ENCODE measurements at regions not wholly inside any gene's neighbourhood (a gene's known extent, or its start where the extent isn't known, plus 50 kb on each side); places are given as distances from the start of the nearest gene placed in this dataset.

DNA sequence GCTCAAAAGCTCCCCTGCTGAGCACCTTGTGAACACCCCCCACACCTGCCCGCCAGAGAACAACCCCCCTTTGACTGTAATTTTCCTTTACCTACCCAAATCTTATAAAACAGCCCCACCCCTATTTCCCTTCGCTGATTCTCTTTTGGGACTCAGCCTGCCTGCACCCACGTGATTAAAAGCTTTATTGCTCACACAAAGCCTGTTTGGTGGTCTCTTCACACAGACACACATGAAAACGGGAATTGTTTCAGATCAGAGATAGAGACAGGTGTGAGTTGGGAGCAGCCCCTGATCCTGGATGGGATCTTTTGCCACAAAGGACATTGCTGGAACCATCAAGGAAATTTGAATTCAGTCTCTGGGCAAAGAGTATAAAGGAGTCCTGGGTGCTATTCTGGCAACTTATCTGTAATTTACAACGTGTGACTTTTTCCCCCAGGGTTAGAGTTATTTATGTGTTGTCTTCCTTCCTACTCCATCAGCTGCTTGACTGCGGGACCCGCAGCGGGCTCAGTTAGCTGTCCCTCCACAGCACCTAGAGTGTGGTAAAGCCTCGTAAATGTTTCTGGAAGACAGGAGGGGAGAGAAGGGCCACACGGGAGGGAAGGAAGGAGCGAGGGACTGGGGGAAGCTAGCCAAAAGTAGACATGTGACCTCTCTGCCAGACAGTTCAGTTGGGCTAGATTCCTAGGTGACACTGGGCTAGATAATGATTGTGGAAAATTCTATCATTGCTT, 437.0 kb downstream of the ZNF608 start:
- DNase-seq (ENCODE audit: low spot score), result no peak

DNA sequence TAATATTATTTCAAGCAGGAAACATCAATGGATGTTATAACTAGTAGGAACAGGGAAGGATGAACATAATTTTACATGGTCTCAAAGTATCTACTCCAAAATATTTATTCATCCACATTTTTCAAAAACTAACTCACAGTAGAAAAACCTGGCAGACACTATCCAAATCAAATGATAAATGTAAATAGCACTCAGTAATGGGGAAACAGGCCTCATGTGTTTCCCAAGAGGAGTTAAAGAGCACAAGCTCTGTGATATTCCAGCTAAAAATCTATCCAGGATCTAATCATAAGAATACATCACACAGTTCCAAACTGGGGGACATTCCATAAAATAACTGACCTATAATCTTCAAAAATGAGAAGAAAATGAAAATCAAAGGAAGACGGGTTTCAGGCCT, 443.1 kb downstream of the ZNF608 start:
- DNase-seq (ENCODE audit: low spot score), result no peak

DNA sequence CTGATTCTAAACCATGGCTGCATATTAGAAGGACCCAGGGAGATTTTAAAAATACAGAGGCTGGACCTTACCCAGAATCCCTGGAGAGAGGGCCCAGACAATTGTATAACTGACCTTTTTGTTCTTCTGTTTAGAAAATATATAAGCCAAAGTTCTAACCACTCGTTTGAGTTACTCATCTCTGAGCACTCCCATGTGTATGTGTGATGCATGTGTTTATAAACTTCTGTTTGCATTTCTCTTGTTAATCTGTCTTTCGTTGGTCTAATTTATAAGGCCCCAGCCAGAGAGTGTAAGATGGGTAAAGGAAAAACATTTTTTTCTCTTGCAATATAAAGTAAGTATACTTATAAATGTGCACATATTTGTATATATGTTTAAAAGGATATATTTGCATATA, 443.9 kb downstream of the ZNF608 start:
- peak; percentile 12 for DNase-seq (ENCODE audit: low spot score)

DNA sequence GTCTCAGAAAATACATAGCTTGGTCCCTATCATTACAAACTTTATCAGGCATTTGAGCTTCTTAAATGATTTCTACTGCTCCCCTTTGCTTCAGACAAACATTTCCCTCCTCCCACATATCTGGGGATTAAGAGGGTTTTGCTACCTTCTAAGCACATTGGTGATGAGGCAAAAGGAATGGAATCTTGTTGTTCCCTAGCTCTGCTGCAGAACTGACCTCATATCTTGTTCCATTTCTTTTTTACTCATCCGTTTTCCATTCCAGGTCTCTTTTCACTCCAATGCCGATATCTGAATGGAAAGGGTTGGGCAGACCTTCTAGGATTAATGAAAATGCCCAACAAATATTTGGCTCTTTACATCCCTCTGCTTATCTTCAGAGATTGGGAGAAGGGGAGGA, 444.6 kb downstream of the ZNF608 start:
- DNase-seq (ENCODE audit: low spot score), result peak; percentile 36

DNA sequence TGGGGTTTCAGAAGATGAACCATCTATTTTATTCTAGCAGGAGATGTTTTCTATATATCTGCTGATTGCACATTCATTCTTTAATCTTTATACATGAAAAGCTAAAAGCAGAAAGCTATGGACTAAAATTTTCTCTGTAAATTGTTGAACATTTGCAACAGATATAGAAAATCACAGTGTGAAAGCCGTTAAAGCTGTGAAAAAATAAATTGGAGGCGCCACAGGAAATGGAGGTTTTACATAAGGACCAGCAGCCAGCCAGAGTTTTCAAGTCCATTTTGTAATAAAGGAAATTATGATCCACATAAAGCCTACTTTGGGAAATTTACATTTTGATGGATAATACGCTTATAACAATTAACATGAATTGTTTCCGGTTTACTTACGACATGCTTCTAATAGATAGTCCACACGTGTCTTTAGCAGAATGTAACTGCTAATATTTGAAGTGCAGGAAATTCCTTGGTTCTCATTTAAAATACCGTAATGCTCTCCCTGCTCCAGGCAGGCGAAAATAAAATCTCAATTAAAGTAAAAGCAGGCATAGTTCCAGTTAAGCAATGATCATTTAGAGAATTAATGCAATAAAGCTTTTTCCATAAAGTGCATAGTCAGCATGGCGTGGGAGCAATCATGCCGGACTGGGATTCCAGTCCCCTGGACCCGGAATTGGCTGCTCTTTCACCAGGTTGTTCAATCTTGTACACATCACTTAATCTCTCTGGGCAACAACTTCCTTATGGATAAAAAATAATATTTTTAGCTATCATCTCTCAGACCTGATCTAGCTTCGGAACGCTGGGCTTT, 445.4 kb downstream of the ZNF608 start:
- DNase-seq (ENCODE audit: low spot score), result no peak

DNA sequence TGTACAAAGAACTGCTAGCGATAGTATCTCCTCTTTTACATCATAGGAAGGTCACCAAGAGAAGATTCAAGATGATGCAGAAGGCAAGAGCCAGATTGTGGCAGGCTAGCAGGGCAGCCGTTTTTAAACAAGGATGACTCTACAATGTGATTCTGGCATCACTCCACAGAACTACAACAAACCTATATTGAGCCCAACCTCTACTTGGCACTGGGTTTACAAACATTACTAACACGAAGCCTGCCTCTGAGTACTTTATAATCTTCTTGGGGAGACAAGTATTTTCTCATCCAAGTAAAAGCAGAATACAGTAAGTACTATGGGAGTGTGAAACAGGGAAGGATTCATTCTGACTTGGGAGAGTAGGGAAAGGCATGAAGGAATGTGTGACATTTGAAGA, 448.6 kb downstream of the ZNF608 start:
- DNase-seq (ENCODE audit: low spot score), result no peak

DNA sequence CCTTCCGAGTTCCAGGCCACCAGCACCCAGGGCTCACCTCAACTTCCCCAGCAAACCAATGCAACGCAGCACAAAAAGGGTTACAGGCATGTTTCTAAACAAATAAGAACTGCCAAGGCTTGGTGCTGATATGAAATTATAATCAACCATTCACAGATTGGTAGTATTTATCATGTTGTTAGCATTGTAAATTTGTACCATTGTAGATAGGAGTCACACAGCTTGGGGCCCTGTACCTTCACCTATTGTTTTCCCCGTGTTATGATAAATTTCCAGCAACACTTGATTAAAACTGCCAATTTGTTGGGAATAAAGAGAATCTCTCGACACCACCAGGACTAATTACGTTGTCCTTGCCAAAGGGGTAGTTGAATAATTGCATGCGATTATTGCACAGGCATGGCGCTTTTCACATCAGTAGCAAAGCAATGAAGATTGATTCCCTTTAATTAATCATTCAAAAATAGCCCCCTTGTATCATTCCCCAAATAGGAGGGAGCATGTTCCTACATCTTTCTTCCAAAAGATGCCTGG, 454.1 kb downstream of the ZNF608 start:
- no peak for DNase-seq (ENCODE audit: low spot score)

DNA sequence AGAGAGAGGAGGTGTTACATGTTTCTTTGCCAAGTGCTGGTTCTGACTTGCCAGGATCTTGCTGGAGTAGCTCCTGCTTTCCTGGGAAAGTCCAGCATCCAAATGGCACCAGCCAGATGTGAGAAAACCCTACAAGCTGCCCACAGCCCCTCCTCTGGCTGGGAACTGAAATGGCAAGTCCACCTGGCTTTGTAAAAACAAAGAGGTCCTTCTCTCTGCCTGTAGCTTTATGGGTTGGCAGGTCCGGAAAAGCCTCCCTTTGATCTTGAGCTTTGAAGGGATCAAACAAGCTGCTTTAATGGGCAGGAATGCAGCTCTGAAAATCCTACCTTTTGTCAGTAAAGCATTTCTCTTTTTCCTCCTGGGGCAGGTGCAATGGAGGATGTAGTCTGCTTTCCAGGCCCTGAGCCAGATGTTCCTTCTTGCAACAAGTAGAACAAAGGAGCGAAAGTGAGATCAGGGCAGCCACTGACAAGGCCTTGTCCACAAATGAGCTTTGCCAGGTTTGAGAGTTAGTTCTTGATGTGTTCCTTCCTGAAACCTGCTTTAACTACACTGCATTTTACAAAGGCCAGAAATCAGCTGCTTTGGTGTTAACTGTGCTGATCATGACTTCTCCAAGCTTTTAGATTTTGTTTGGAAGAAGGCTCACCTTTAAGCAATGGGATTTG, 456.7 kb downstream of the ZNF608 start:
- DNase-seq (ENCODE audit: low spot score), result no peak

DNA sequence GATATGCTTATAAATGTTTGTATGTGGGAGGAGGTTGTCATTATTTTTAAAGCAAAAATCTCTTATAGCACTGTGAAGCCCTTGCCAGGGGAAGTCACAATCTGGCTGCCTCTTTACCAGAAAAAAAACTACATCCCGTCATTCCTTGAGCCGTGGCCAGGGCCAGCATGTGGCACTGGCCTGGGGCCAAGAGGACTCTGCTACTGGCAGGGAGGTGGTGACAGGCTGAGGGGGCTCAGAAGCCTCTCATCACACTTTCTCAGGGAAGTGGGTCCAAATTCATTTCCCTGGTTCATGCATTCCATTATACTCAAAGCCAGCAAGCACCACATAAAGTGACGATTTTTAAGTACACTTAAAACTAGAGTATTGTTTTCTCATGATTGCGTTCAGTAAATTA, 457.3 kb downstream of the ZNF608 start:
- DNase-seq (ENCODE audit: low spot score), result no peak

DNA sequence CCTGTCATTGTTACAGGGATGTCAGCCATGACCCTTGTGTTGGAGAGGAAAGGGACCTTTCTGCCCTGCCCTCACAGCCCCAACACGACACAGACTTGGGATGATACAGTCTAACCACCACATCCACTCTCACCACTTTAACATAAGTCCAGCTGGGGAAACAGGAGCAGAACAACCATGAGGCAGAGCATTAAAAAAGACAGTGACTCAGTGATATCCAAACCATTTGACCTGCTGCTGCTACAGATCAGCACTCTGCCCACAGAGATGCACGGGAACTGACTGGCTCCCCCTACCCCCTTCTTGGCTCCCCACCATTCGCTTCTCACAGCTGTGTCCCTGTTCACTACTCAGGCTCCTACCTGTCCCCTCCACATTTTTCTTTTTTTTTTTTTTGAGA, 458.6 kb downstream of the ZNF608 start:
- DNase-seq (ENCODE audit: low spot score), result no peak

DNA sequence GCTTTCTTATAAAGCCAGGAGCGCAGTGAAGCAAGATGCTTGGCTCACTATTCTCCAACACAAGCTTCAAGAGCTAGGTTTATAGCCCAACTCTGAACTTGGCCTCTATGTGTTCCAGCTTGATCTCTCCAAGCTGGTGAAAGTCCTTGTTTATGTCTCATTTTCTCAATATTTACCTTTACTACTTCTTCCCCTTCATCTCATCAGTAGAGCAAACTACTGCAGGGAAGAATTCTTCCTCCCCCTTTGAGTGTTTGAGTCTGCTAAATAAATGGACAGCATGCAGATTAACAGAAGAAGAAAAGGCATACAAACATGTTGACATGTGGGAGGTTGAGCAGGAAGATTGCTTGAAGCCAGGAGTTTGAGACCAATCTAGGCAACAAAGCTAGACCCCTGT, 460.7 kb downstream of the ZNF608 start:
- DNase-seq (ENCODE audit: low spot score), result no peak

DNA sequence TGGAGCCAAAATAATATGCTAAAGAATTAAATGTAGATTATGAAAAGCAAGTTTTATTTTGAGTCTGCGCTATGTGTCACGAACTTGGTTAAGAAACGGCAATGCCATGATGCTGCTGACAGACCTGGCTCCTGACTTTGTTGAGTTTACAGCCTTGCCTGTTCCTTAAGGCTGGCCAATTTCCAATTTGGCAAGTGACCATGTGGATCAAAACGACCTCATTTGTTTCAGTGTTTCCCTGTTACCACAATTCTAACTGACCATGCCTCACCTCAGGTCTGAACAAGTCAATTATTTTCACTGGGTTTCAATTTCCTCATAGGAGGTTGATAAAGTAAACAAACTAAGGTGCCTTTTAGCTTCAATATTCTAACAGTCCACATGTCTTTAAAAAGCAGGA, 461.4 kb downstream of the ZNF608 start:
- DNase-seq (ENCODE audit: low spot score), result no peak

DNA sequence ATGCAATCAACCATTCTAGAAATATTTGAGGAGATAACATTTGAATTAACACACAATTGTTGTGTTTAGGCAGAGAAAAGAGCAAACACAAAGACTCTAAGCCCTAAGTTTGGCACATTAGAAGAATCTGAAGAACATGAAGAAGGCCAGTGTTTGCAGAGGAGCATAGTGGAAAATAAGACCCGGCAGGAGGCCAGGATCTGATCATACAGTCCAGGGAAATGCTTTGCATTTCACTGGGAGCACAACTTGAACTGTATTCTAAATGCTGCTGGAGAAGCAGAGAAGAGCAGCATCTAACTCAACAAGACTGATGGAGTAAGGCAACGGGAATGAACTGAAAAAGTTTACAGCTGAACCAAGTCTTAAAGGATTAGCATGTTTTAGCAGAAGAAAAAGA, 463.4 kb downstream of the ZNF608 start:
- DNase-seq (ENCODE audit: low spot score), result no peak

DNA sequence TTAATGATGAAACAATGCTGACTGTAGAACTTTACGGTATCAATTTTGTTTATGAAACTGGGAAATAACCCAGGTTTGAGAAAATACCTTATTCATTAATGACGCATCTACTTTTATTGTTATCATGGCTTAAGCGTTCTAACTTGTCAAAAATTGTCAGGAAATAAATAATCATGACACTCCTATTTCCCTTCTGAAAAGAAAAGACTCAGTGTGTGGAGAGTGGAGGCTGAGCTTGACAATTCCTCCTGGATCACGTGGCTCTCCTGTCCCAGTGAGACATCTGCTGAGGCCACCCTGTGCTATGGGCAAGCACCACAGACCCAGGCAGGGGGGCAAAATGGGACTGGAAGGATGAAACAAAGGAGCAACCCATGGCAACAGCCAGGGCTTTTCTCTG, 466.4 kb downstream of the ZNF608 start:
- no peak for DNase-seq (ENCODE audit: low spot score)

DNA sequence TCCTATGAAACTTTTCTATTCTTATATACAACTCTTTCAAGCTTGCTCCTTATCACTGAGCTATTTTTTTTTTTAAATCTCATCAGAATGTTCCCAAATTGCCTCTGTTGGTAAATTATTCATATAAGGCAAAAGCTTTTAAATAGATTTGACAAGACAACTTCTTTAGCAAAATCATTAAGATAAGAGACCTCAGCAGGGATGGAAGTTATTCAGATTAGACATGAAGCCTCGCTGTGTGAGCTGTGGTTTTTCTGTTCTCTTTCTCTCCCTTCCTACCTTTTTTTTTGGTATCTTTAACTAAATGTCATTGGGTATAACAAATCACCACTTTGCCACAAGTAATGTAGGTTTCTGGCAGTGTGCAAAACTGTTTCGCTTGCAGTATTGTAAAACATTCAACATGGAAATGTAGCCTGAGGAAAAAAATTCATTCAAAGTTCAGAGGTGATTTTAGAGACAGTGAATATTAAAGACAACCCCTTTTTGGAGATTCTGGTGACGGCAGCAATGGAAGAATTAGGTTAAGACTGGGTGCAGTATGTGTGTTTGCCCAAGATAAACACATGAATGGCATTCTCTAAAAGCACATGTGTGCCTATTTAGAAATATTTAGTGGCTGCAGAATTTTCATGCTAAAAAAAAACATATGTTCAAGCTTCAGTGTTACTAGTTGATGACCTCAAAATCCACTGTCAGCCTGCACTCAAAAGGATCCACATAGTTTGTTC, 467.1 kb downstream of the ZNF608 start:
- DNase-seq (ENCODE audit: low spot score), result no peak

DNA sequence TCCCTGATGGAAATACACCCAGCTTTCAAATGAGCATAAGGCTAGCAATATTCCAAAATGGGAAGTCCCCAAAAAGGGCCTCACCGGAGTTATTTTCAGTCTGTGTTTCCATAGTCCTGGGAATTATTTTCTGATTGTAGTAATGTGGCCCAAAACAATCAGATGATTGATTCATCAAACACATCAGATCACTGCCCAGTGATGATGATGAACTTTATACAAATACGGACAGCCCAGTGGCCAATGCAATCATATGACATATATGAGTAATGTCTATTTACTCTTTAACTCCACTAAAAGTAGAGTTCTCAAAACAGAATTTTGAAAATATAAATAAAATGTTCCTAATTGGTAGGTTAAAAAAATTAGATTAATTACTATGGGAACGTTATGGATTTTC, 467.8 kb downstream of the ZNF608 start:
- no peak for DNase-seq (ENCODE audit: low spot score)

DNA sequence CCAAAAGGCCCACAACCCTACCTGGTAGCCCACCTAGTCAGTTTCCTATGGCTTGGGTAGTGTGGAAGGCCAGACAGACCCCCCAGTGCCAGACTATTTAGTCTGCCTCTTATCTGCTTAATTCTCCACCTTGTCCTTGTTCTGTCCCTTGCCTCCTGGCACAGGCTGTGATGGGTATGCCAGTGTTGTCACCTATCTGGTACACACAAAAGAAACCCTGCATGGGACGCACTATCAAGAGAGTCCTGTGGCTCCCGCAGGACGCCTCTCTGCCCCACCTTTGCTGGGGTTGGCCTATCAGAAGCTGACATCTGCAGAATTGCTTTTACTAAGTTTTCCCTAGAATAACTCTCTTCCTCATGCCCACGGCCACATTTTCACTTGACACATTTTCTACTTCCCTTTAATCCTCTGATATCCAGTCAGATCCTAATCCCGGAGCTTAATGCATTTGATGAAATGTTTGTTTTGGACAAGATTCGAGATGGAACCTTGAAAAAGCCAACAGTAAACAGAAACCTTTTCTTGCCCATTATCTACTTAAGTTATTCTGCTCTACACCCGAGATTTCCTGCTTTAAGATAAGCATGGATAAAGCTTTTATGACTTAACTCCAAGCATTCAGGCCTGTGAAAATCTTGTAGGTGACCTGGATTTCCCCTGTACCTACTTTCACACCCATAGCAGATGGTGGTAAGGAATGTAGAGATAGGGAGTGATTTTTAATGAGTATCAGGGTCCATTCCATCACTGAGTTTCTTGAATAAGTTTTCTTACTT, 468.5 kb downstream of the ZNF608 start:
- no peak for DNase-seq (ENCODE audit: low spot score)

DNA sequence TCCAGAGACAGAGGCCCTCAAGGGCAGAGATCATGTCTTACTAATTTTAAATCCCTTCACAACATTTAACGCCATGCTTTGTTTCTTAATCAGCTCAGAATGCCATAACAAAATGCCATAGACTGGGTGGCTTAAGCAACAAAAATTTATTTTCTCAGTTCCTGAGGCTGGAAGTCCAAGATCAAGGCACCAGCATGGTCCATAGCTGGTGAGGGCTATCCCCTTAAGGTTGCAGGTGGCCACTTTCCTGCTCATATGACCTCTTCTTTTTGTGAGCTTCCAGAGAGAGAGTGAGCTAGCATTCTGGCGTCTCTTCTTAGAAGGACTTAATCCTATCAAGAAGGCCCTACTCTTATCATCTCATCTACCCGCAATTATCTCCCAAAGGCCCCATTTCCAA, 470.3 kb downstream of the ZNF608 start:
- DNase-seq (ENCODE audit: low spot score), result no peak

DNA sequence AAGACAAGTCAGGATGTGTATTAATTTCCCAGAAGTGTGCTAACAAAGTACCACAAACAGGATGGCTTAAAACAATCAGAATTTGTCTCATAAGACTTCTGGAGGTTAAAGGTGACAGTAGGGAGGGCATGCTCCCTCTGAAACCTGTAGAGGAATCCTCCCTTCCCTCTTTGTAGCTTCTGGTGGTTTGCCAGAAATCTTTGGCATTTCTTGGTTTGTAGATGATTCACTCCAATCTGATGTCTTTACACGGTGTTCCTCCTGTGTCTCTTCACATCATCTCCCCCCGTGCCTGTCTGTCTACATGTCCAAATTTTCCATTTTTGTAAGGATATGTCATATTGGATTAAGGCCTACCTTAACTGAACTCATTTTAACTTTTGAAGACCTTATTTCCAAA, 471.5 kb downstream of the ZNF608 start:
- no peak for DNase-seq (ENCODE audit: low spot score)

DNA sequence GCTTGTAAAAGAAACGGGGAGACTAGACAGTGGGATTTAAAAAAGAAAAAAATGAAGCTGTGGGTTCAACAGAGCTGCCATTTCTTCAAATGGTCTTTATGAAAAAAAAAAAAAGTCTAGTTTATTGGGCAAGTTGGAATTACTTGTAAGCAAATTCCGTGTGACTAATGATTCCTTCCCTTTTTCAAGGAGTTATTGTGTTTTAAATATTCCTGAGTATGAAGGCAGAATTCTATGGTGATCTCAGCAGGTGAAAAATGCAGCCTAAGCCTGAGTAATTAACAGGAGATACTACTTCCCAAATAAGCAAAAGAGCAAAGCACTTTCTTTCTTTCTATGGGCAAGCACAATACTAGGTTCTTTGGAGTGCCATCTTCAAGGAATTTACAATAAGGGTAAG, 481.9 kb downstream of the ZNF608 start:
- DNase-seq (ENCODE audit: low spot score), result no peak

All from AG08396 (cell line).